SU-DHL-6 (cell line): ENCODE measurements at regions not wholly inside any gene's neighbourhood (a gene's known extent, or its start where the extent isn't known, plus 50 kb on each side); places are given as distances from the start of the nearest gene placed in this dataset.

ENCODE experiments used
- CTCF ChIP-seq: fragments of 200-600 bp; sonication (generic); IDR thresholded peaks from one replicate; pipeline ENCODE4 v1.5.1; 2017; ENCODE audit warnings: antibody characterized with exemption, mild to moderate bottlenecking, low read length, moderate library complexity; ENCODE audit not compliant: insufficient read depth, poor library complexity, severe bottlenecking
- EZH2phosphoT487 ChIP-seq: fragments of 200-600 bp; sonication (generic), shearing (Covaris generic); conservative IDR thresholded peaks from 2 replicates; pipeline ENCODE4 v1.6.1; 2018; ENCODE audit warnings: mild to moderate bottlenecking, antibody characterized with exemption, low read length, moderate library complexity, mixed read lengths

- TF ChIP-seq EZH2phosphoT487 = no peak
- TF ChIP-seq CTCF = no peak
These were observed 268.8 kb upstream of the MAGI2 start for GRCh38 chr7:79722217-79722616.
